HS-5 (cell line): ENCODE measurements at regions not wholly inside any gene's neighbourhood (a gene's known extent, or its start where the extent isn't known, plus 50 kb on each side); places are given as distances from the start of the nearest gene placed in this dataset.
"Not testable (repeated sequence)": the region's sequence is repeated elsewhere in the genome, so short reads cannot be mapped to it uniquely, and the experiment has no call there.

ENCODE experiments used
- DNase-seq: peaks from one replicate; pipeline ENCODE4 v3.0.0-alpha.2; 2012; ENCODE audit warnings: low read depth

GRCh38 chr12:68387338-68387737, 55.2 kb upstream of the MDM1 start:
- no peak for DNase-seq

- no peak for DNase-seq
Observed at GRCh38 chr12:68389305-68389704, 57.1 kb upstream of the MDM1 start.

- DNase-seq = no peak
Observed at GRCh38 chr12:68391937-68392336, 59.8 kb upstream of the MDM1 start.

GRCh38 chr12:68392376-68392775, 60.2 kb upstream of the MDM1 start:
- DNase-seq = no peak

- DNase-seq = no peak
Observed at GRCh38 chr12:68393417-68393816, 61.3 kb upstream of the MDM1 start.

- DNase-seq = no peak
Observed at GRCh38 chr12:68397566-68398158, 65.5 kb upstream of the MDM1 start.

GRCh38 chr12:68398689-68399088, 66.5 kb upstream of the MDM1 start:
- DNase-seq = not testable (repeated sequence)

- DNase-seq = no peak
Observed at GRCh38 chr12:68400226-68400829, 68.2 kb upstream of the MDM1 start.

GRCh38 chr12:68402422-68402821, 70.3 kb upstream of the MDM1 start:
- no peak for DNase-seq

- no peak for DNase-seq
Observed at GRCh38 chr12:68403296-68403695, 71.1 kb upstream of the MDM1 start.

GRCh38 chr12:68403711-68404110, 71.5 kb upstream of the MDM1 start:
- DNase-seq = no peak

- DNase-seq = no peak
Observed at GRCh38 chr12:68405343-68405781, 73.2 kb upstream of the MDM1 start.

- no peak for DNase-seq
Observed at GRCh38 chr12:68406134-68406576, 74.0 kb upstream of the MDM1 start.

GRCh38 chr12:68406911-68407310, 74.7 kb upstream of the MDM1 start:
- DNase-seq = no peak

- DNase-seq = no peak
Observed at GRCh38 chr12:68410018-68410660, 78.0 kb upstream of the MDM1 start.

GRCh38 chr12:68411371-68411770, 79.2 kb upstream of the MDM1 start:
- no peak for DNase-seq

- no peak for DNase-seq
Observed at GRCh38 chr12:68414988-68415387, 82.8 kb upstream of the MDM1 start.

GRCh38 chr12:68416350-68416749, 84.2 kb upstream of the MDM1 start:
- no peak for DNase-seq

- no peak for DNase-seq
Observed at GRCh38 chr12:68416826-68417225, 84.7 kb upstream of the MDM1 start.

- DNase-seq = no peak
Observed at GRCh38 chr12:68418137-68418460, 85.9 kb upstream of the MDM1 start.

- DNase-seq = no peak
Observed at GRCh38 chr12:68420225-68421010, 88.3 kb upstream of the MDM1 start.

GRCh38 chr12:68422159-68422558, 90.0 kb upstream of the MDM1 start:
- DNase-seq = no peak
